HG02870 (cell line): ENCODE measurements at regions not wholly inside any gene's neighbourhood (a gene's known extent, or its start where the extent isn't known, plus 50 kb on each side); places are given as distances from the start of the nearest gene placed in this dataset.
"Not testable (repeated sequence)": the region's sequence is repeated elsewhere in the genome, so short reads cannot be mapped to it uniquely, and the experiment has no call there.

Experiments
- ATAC-seq: cut with Tn5 transposase; IDR thresholded peaks from one replicate; pipeline ENCODE4 v1.9.1; 2021; ENCODE audit warnings: mild to moderate bottlenecking, moderate library complexity; ENCODE audit not compliant: unreplicated experiment

GRCh38 chrX:69065451-69065850, 99.8 kb downstream of the PJA1 start:
- no peak for ATAC-seq

- no peak for ATAC-seq
Measured at GRCh38 chrX:69063486-69063885, 101.8 kb downstream of the PJA1 start.

- ATAC-seq: no peak
Measured at GRCh38 chrX:69062493-69062892, 102.8 kb downstream of the PJA1 start.

- no peak for ATAC-seq
Measured at GRCh38 chrX:69060631-69061408, 104.4 kb downstream of the PJA1 start.

GRCh38 chrX:69055193-69055592, 110.1 kb downstream of the PJA1 start:
- no peak for ATAC-seq

- ATAC-seq: not testable (repeated sequence)
Measured at GRCh38 chrX:69054497-69054896, 110.8 kb downstream of the PJA1 start.

GRCh38 chrX:69051901-69052300, 113.4 kb downstream of the PJA1 start:
- ATAC-seq: peak; percentile 85

- ATAC-seq: no peak
Measured at GRCh38 chrX:69050051-69050765, 115.0 kb downstream of the PJA1 start.

GRCh38 chrX:69046996-69047490, 118.2 kb downstream of the PJA1 start:
- ATAC-seq: no peak

- ATAC-seq: no peak
Measured at GRCh38 chrX:69045616-69046345, 119.5 kb downstream of the PJA1 start.

GRCh38 chrX:69038816-69039215, 126.4 kb downstream of the PJA1 start:
- no peak for ATAC-seq

GRCh38 chrX:69038188-69038587, 127.1 kb downstream of the PJA1 start:
- ATAC-seq: no peak

GRCh38 chrX:69037786-69038185, 127.5 kb downstream of the PJA1 start:
- ATAC-seq: no peak

- ATAC-seq: no peak
Measured at GRCh38 chrX:69036674-69037573, 128.3 kb downstream of the PJA1 start.

- ATAC-seq: no peak
Measured at GRCh38 chrX:69034451-69034850, 130.8 kb downstream of the PJA1 start.

- ATAC-seq: no peak
Measured at GRCh38 chrX:69033936-69034335, 131.3 kb downstream of the PJA1 start.

- no peak for ATAC-seq
Measured at GRCh38 chrX:69032601-69033000, 132.7 kb downstream of the PJA1 start.

- no peak for ATAC-seq
Measured at GRCh38 chrX:69031971-69032391, 133.3 kb downstream of the PJA1 start.

GRCh38 chrX:69031181-69031580, 134.1 kb downstream of the PJA1 start:
- no peak for ATAC-seq

- no peak for ATAC-seq
Measured at GRCh38 chrX:69029771-69030170, 135.5 kb downstream of the PJA1 start.

- ATAC-seq: no peak
Measured at GRCh38 chrX:69028761-69029120, 136.5 kb downstream of the PJA1 start.
